Kidney epithelial cell (primary cell): ENCODE measurements at regions not wholly inside any gene's neighbourhood (a gene's known extent, or its start where the extent isn't known, plus 50 kb on each side); places are given as distances from the start of the nearest gene placed in this dataset.
"Not testable (repeated sequence)": the region's sequence is repeated elsewhere in the genome, so short reads cannot be mapped to it uniquely, and the experiment has no call there.

Source experiments
- DNase-seq: peaks from one replicate; pipeline ENCODE4 v3.0.0-alpha.2; 2010; ENCODE audit warnings: low read depth
- H3K27me3 ChIP-seq: 2 replicates; pipeline ENCODE4 v1.6.0; 2011; ENCODE audit warnings: low read length; ENCODE audit not compliant: control insufficient read depth, insufficient read depth
- H3K36me3 ChIP-seq: 2 replicates; pipeline ENCODE4 v1.5.1; 2011; ENCODE audit warnings: low read length; ENCODE audit not compliant: control insufficient read depth, insufficient read depth
- H3K4me3 ChIP-seq: 2 replicates; pipeline ENCODE4 v1.5.1; 2011; ENCODE audit warnings: low read depth, mild to moderate bottlenecking, control low read depth, low read length
- CTCF ChIP-seq: IDR thresholded peaks from 2 replicates; pipeline ENCODE4 v1.5.1; 2011; ENCODE audit warnings: mild to moderate bottlenecking, moderate library complexity, low read length, control low read depth, inconsistent platforms; ENCODE audit not compliant: insufficient read depth, poor library complexity, severe bottlenecking

- Histone ChIP-seq H3K4me3 (no peak overlapping the region), H3K27me3 (no peaks in the 10 kb centered on the region), H3K36me3 (no peaks in the 10 kb centered on the region)
- DNase-seq: no peak
- no peak for TF ChIP-seq CTCF
Measured at GRCh38 chrX:110920991-110921390, 125.4 kb upstream of the CHRDL1 start.

GRCh38 chrX:110915570-110915969 is 120.0 kb upstream of the CHRDL1 start:
- Histone ChIP-seq H3K36me3 (no peaks in the 10 kb centered on the region), H3K4me3 (no peak overlapping the region), H3K27me3 (no peaks in the 10 kb centered on the region)
- no peak for DNase-seq
- no peak for TF ChIP-seq CTCF

GRCh38 chrX:110915111-110915510 is 119.5 kb upstream of the CHRDL1 start:
- no peaks in the 10 kb centered on the region for H3K36me3 ChIP-seq
- DNase-seq: peak; percentile 23
- no peaks in the 10 kb centered on the region for H3K27me3 ChIP-seq
- TF ChIP-seq CTCF: no peak
- no peak overlapping the region for H3K4me3 ChIP-seq

GRCh38 chrX:110914281-110914680 is 118.7 kb upstream of the CHRDL1 start:
- no peaks in the 10 kb centered on the region for H3K27me3 ChIP-seq
- H3K4me3 ChIP-seq: no peak overlapping the region
- no peak for DNase-seq
- H3K36me3 ChIP-seq: no peaks in the 10 kb centered on the region
- no peak for TF ChIP-seq CTCF

- H3K36me3 ChIP-seq, H3K4me3 ChIP-seq, DNase-seq, H3K27me3 ChIP-seq: not testable (repeated sequence)
Measured at GRCh38 chrX:110904747-110905146, 109.1 kb upstream of the CHRDL1 start.

- DNase-seq: no peak
- no peak for TF ChIP-seq CTCF
- H3K36me3 ChIP-seq: no peaks in the 10 kb centered on the region
Measured at GRCh38 chrX:110881971-110882370, 86.4 kb upstream of the CHRDL1 start.

More at GRCh38 chrX:110881971-110882370, 86.4 kb upstream of the CHRDL1 start:
- no peak overlapping the region for H3K4me3 ChIP-seq
- H3K27me3 ChIP-seq: no peaks in the 10 kb centered on the region
